ENCODE measurements at regions not wholly inside any gene's neighbourhood (a gene's known extent, or its start where the extent isn't known, plus 50 kb on each side); places are given as distances from the start of the nearest gene placed in this dataset.

DNA sequence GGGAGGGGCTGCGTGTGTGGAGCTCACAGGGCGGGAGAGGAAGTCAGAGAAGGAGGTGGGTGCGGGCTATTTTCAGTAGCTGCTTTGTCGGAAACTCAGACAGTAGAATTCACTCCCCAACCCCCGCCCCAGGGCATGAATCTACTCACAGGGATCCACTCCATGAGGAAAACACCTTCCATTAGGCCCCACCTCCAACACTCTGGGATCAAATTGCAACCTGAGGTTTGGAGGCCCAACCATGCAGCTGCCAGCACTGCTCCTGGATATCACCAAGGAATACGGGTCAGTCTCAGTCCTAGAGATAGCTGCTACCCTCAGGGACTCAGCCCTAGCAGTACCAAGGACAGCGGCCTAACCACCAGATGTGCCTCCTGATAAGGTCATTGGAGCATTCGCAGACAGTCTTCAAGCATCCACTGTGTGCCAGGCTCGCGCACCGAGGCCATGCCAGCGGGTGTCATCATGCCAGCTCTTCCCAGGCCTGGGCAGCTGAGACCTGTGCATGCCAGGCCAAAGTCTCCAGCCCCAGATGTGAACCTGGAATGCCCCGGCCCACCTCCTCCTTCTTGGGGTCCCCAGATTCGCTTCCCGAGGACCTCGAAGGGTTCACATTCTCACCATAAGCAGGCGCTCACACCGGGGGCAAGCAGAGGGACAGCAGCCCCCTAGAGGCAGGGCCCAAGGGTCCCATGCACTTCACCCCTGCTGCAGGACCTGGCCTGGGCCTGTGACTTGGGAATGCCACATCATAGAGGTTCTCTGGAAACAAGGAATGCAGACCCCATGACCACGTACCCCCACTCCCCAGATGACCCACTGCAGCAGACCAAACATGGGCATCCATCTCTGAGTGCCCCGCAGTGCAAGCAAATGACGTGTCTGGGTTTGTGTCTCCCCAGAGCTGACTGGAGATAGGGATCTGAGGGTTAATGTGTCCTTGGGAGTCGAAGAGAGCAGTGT lies 102.3 kb downstream of the ADRA2C start:
- no peaks in the 10 kb centered on the region for H3K4me1 ChIP-seq (ENCODE audit: control insufficient read depth, insufficient read depth, low read length)
- no peaks in the 10 kb centered on the region for H4K20me1 ChIP-seq (ENCODE audit: control insufficient read depth, insufficient read depth)
- no peak overlapping the region for H3K27ac ChIP-seq (ENCODE audit: control insufficient read depth, insufficient read depth)
- H3K4me3 ChIP-seq: no peak overlapping the region
- 34% methylated on average over 22 of the region's 22 CpGs for WGBS (ENCODE audit: insufficient coverage, insufficient replicate concordance, low lambda C conversion rate, missing lambda C conversion rate)
- POLR2A ChIA-PET: no interaction called here
- intact Hi-C loops (cut with micrococcal nuclease; ENCODE audit: unreplicated experiment) (no loop called here), in situ Hi-C loops (cut with MboI) (no loop called here)
- ATAC-seq (no peak), DNase-seq (ENCODE audit: low read depth, low spot score) (no peak), FAIRE-seq (no peak)
- H3K27me3 ChIP-seq (replicated peaks in 1 of 2; ENCODE audit: control insufficient read depth in 2 of 2, insufficient read depth in 2 of 2, low read length in 1 of 2): peaks cover 0 to 4% of the 10 kb centered on the region in 2 experiments; a peak in 2 of 4 replicates
- no peaks in the 10 kb centered on the region for H3K36me3 ChIP-seq (ENCODE audit: control insufficient read depth in 2 of 2, insufficient read depth in 2 of 2, low read length in 1 of 2)
- SMC1A ChIA-PET (ENCODE audit: uncharacterized antibody, unreplicated experiment): no interaction called here
- RAD21 ChIA-PET (ENCODE audit: unreplicated experiment): no interaction called here
- CTCF ChIA-PET: no interaction called here
- BruUV-seq (replicated peaks): no TSS peak
- no peaks in the 10 kb centered on the region for H3K79me2 ChIP-seq (ENCODE audit: control insufficient read depth, insufficient read depth, low read length)
- H3K9ac ChIP-seq (ENCODE audit: control insufficient read depth, insufficient read depth, low read length): no peak overlapping the region
- peak; percentile 74 for TF ChIP-seq REST (IDR thresholded peaks at IDR 0.05; ENCODE audit: low read depth, low read length)
- no peak for TF ChIP-seq NBN (IDR thresholded peaks at IDR 0.05)
- H3K9me3 ChIP-seq (replicated peaks; ENCODE audit: control insufficient read depth, insufficient read depth, low read length): no peaks in the 10 kb centered on the region
- no peak overlapping the region for H2AFZ ChIP-seq (ENCODE audit: control insufficient read depth, low read depth, low read length)
- no peak overlapping the region for H3K4me2 ChIP-seq (ENCODE audit: control insufficient read depth, insufficient read depth)

DNA sequence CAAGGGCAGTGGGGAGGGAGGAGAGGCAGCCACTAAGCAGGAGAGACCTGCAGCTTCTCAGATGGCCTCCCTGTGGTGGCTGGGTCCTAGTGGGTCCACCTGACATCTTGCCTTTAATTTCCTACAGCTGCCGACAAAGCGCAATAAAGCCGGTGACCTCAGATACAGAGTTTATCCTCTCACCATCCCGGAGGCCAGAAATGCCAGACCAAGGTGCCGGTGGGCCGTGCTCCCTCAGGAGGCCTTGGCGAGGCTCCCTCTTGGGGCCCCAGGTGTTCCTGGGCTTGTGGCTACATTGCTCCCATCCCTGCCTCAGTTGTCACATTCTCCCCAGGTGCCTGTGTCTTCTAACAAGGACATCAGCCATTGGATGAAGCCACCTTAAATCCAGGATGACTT lies 103.0 kb downstream of the ADRA2C start:
- H3K79me2 ChIP-seq (ENCODE audit: control insufficient read depth, insufficient read depth, low read length): no peaks in the 10 kb centered on the region
- ATAC-seq (no peak), FAIRE-seq (no peak), DNase-seq (ENCODE audit: low read depth, low spot score) (no peak)
- no TSS peak for BruUV-seq (replicated peaks)
- no peak overlapping the region for H3K4me2 ChIP-seq (ENCODE audit: control insufficient read depth, insufficient read depth)
- no peaks in the 10 kb centered on the region for H4K20me1 ChIP-seq (ENCODE audit: control insufficient read depth, insufficient read depth)
- TF ChIP-seq SIX5 (IDR thresholded peaks at IDR 0.05; ENCODE audit: low read depth, low read length, severe bottlenecking) (no peak), DPF2 (IDR thresholded peaks at IDR 0.05) (no peak), ZNF384 (IDR thresholded peaks at IDR 0.05; ENCODE audit: borderline replicate concordance, low read depth, low read length) (no peak), FOXM1 (IDR thresholded peaks at IDR 0.05; ENCODE audit: low read depth, low read length) (no peak), BHLHE40 (IDR thresholded peaks at IDR 0.05; ENCODE audit: borderline replicate concordance in 1 of 2, low read depth in 2 of 2, low read length in 1 of 2) (no peak), IKZF1 (conservative IDR thresholded peaks at IDR 0.05) (no peak)
- ChIA-PET POLR2A (no interaction called here), CTCF (no interaction called here), SMC1A (ENCODE audit: uncharacterized antibody, unreplicated experiment) (no interaction called here), RAD21 (ENCODE audit: unreplicated experiment) (no interaction called here)
- H3K27ac ChIP-seq (ENCODE audit: control insufficient read depth, insufficient read depth): no peak overlapping the region
- in situ Hi-C loops (cut with MboI) (no loop called here), intact Hi-C loops (cut with micrococcal nuclease; ENCODE audit: unreplicated experiment) (no loop called here)
- H2AFZ ChIP-seq (ENCODE audit: control insufficient read depth, low read depth, low read length): no peak overlapping the region
- no peaks in the 10 kb centered on the region for H3K9me3 ChIP-seq (replicated peaks; ENCODE audit: control insufficient read depth, insufficient read depth, low read length)
- WGBS (ENCODE audit: insufficient coverage, insufficient replicate concordance, low lambda C conversion rate, missing lambda C conversion rate): 43% methylated on average over 7 of the region's 7 CpGs
- no peaks in the 10 kb centered on the region for H3K36me3 ChIP-seq (ENCODE audit: control insufficient read depth in 2 of 2, insufficient read depth in 2 of 2, low read length in 1 of 2)
- no peaks in the 10 kb centered on the region for H3K4me1 ChIP-seq (ENCODE audit: control insufficient read depth, insufficient read depth, low read length)
- H3K4me3 ChIP-seq: no peak overlapping the region
- H3K27me3 ChIP-seq (replicated peaks in 1 of 2; ENCODE audit: control insufficient read depth in 2 of 2, insufficient read depth in 2 of 2, low read length in 1 of 2): peaks cover 0 to 4% of the 10 kb centered on the region in 2 experiments; a peak in 2 of 4 replicates
- H3K9ac ChIP-seq (ENCODE audit: control insufficient read depth, insufficient read depth, low read length): no peak overlapping the region

Data from GM12878 (cell line).